NCI-H146 treated with DMSO at 0.1 percent for 48 hours (cell line): ENCODE measurements at regions not wholly inside any gene's neighbourhood (a gene's known extent, or its start where the extent isn't known, plus 50 kb on each side); places are given as distances from the start of the nearest gene placed in this dataset.

ENCODE experiments used
- DNase-seq: peaks from one replicate; lab custom pipeline; 2025; ENCODE audit not compliant: unreplicated experiment; lab: John Stamatoyannopoulos, UW

- DNase-seq, result no peak
Measured at GRCh38 chr7:54810401-54810800, 51.4 kb upstream of the SEC61G start.

GRCh38 chr7:54811041-54811845 is 52.2 kb upstream of the SEC61G start:
- no peak for DNase-seq

- no peak for DNase-seq
Measured at GRCh38 chr7:54811846-54812254, 52.8 kb upstream of the SEC61G start.

- DNase-seq, result no peak
Measured at GRCh38 chr7:54812756-54813322, 53.8 kb upstream of the SEC61G start.

- no peak for DNase-seq
Measured at GRCh38 chr7:54813398-54813797, 54.4 kb upstream of the SEC61G start.

- DNase-seq, result no peak
Measured at GRCh38 chr7:54814401-54814800, 55.4 kb upstream of the SEC61G start.

- DNase-seq, result no peak
Measured at GRCh38 chr7:54817152-54817551, 58.1 kb upstream of the SEC61G start.

- no peak for DNase-seq
Measured at GRCh38 chr7:54823776-54824175, 64.8 kb upstream of the SEC61G start.

- DNase-seq, result no peak
Measured at GRCh38 chr7:54824655-54825054, 65.6 kb upstream of the SEC61G start.

GRCh38 chr7:54825368-54825767 is 66.4 kb upstream of the SEC61G start:
- no peak for DNase-seq

- no peak for DNase-seq
Measured at GRCh38 chr7:54827734-54828133, 68.7 kb upstream of the SEC61G start.

- DNase-seq, result no peak
Measured at GRCh38 chr7:54831046-54831643, 72.1 kb upstream of the SEC61G start.

GRCh38 chr7:54831644-54832095 is 72.7 kb upstream of the SEC61G start:
- DNase-seq, result no peak

- DNase-seq, result no peak
Measured at GRCh38 chr7:54833001-54833467, 74.0 kb upstream of the SEC61G start.

- no peak for DNase-seq
Measured at GRCh38 chr7:54837168-54837567, 78.2 kb upstream of the SEC61G start.

GRCh38 chr7:54837761-54838160 is 78.8 kb upstream of the SEC61G start:
- no peak for DNase-seq

GRCh38 chr7:54838175-54838910 is 79.3 kb upstream of the SEC61G start:
- DNase-seq, result no peak

GRCh38 chr7:54839575-54840213 is 80.7 kb upstream of the SEC61G start:
- DNase-seq, result no peak

- no peak for DNase-seq
Measured at GRCh38 chr7:54841772-54842697, 83.0 kb upstream of the SEC61G start.

- no peak for DNase-seq
Measured at GRCh38 chr7:54843841-54844355, 84.9 kb upstream of the SEC61G start.
